K562 (cell line): ENCODE measurements at regions not wholly inside any gene's neighbourhood (a gene's known extent, or its start where the extent isn't known, plus 50 kb on each side); places are given as distances from the start of the nearest gene placed in this dataset.

Experiments
- ATAC-seq: fragments of 200-7000 bp; cut with Tn5 transposase; 3 replicates; pipeline ENCODE4 v1.9.1; 2020; ENCODE audit warnings: moderate library complexity
- BruUV-seq: library from RNA; stranded (reverse); fragments of 400-500 nt; replicated peaks from 2 replicates; lab custom pipeline; 2021; lab: Mats Ljungman, UMichigan
- CTCF ChIA-PET: fragments of 300-600 bp; formaldehyde crosslinking; extraction: SDS; loops from one replicate; lab custom pipeline; 2021; ENCODE audit warnings: low intra/inter-chr PET ratio; lab: Yijun Ruan, JAX
- POLR2A ChIA-PET: fragments of 300-600, 350-650 bp; sonication (Branson Sonifier 250); formaldehyde crosslinking; extraction: SDS; loops from one replicate; lab custom pipeline; 2021; ENCODE audit warnings: antibody characterized with exemption, inconsistent platforms; lab: Yijun Ruan, JAX
- DNase-seq, 4 experiments: peaks; one replicate each; pipeline versions ENCODE4 v3.0.0 to v3.0.0-alpha.2; 2011 to 2018; ENCODE audit warnings: low spot score in 3 of 4, mixed read lengths in 3 of 4; ENCODE audit errors: extremely low read depth in 1 of 4
- FAIRE-seq: peaks from 2 replicates; lab custom pipeline; 2011; peaks lifted over from hg19 to GRCh38; lab: Jason Lieb, UNC
- H2AFZ ChIP-seq: 2 replicates; pipeline ENCODE4 v1.6.0; 2011; ENCODE audit warnings: low read depth, low read length, control low read depth, inconsistent platforms
- H3K27ac ChIP-seq: fragments of 200-600 bp; 3 replicates; pipeline ENCODE4 v1.8.0; 2011; ENCODE audit warnings: low read depth, mild to moderate bottlenecking, control low read depth, inconsistent platforms, low read length, moderate library complexity, mixed read lengths; ENCODE audit errors: extremely low read depth
- H3K27me3 ChIP-seq, 2 experiments: fragments of 300-600 bp in 1 of 2; 2 replicates in 1 of 2; 3 replicates in 1 of 2; pipeline versions ENCODE4 v1.6.0 to v1.8.0; 2011; ENCODE audit warnings: inconsistent platforms in 2 of 2, low read length in 2 of 2, mild to moderate bottlenecking in 1 of 2, mixed read lengths in 1 of 2, moderate library complexity in 1 of 2; ENCODE audit not compliant: control insufficient read depth in 2 of 2, insufficient read depth in 2 of 2
- H3K36me3 ChIP-seq: fragments of 300-600 bp; 3 replicates; pipeline ENCODE4 v1.8.0; 2011; ENCODE audit warnings: mild to moderate bottlenecking, low read length, inconsistent platforms; ENCODE audit not compliant: control insufficient read depth, insufficient read depth
- H3K4me1 ChIP-seq, 2 experiments: fragments of 200-600 bp in 1 of 2; replicated peaks in 1 of 2; 2 replicates in 1 of 2; 3 replicates in 1 of 2; pipeline versions ENCODE4 v1.5.1 to v1.8.0; 2011; ENCODE audit warnings: inconsistent platforms in 2 of 2, low read length in 2 of 2, mild to moderate bottlenecking in 1 of 2, mixed read lengths in 1 of 2, moderate library complexity in 1 of 2; ENCODE audit not compliant: control insufficient read depth in 2 of 2, insufficient read depth in 2 of 2
- H3K4me2 ChIP-seq: 2 replicates; pipeline ENCODE4 v1.6.1; 2011; ENCODE audit warnings: low read length, control low read depth, inconsistent platforms, mixed read lengths; ENCODE audit not compliant: insufficient read depth
- H3K4me3 ChIP-seq: fragments of 200-600 bp; sonication (generic), shearing (Covaris generic); 2 replicates; pipeline ENCODE4 v1.5.1; 2016; ENCODE audit warnings: control low read depth, inconsistent platforms
- H3K79me2 ChIP-seq: fragments of 200-600 bp; 3 replicates; pipeline ENCODE4 v1.8.0; 2011; ENCODE audit warnings: low read length, inconsistent platforms; ENCODE audit not compliant: control insufficient read depth, insufficient read depth
- H3K9ac ChIP-seq, 2 experiments: 2 replicates each; pipeline versions ENCODE4 v1.6.0 to v1.6.1; 2011; ENCODE audit warnings: low read depth in 2 of 2, low read length in 2 of 2, control low read depth in 1 of 2, inconsistent platforms in 1 of 2, mild to moderate bottlenecking in 1 of 2, mixed read lengths in 1 of 2; ENCODE audit not compliant: insufficient read depth in 1 of 2
- H3K9me1 ChIP-seq: one replicate; pipeline ENCODE4 v1.6.0; 2011; ENCODE audit warnings: inconsistent platforms, mild to moderate bottlenecking, low read length, moderate library complexity; ENCODE audit not compliant: control insufficient read depth, insufficient read depth
- H3K9me3 ChIP-seq: replicated peaks from 2 replicates; pipeline ENCODE4 v1.5.1; 2011; ENCODE audit warnings: low read depth, low read length, inconsistent platforms; ENCODE audit not compliant: control insufficient read depth, insufficient read depth
- H4K20me1 ChIP-seq: replicated peaks from 2 replicates; pipeline ENCODE4 v1.6.1; 2011; ENCODE audit warnings: low read length, inconsistent platforms, mixed read lengths; ENCODE audit not compliant: control insufficient read depth, insufficient read depth
- MTA1 ChIP-seq: fragments of 450-650 bp; IDR thresholded peaks from 2 replicates; pipeline ENCODE4 v1.6.1; 2017; ENCODE audit warnings: borderline replicate concordance
- NCOR1 ChIP-seq: fragments of 450-650 bp; IDR thresholded peaks from 2 replicates; pipeline ENCODE4 v1.6.1; 2016; ENCODE audit warnings: mild to moderate bottlenecking, moderate library complexity
- RFX1 ChIP-seq: fragments of 450-650 bp; IDR thresholded peaks from 2 replicates; pipeline ENCODE4 v1.6.1; 2016; ENCODE audit warnings: mild to moderate bottlenecking, moderate library complexity
- ZBTB8A ChIP-seq: fragments of 450-650 bp; IDR thresholded peaks from 2 replicates; pipeline ENCODE4 v1.6.1; 2018; ENCODE audit warnings: mild to moderate bottlenecking, moderate library complexity; ENCODE audit not compliant: partially characterized antibody
- ZNF76 ChIP-seq: fragments of 250-450 bp; sonication (Bioruptor Pico); IDR thresholded peaks from 2 replicates; pipeline ENCODE4 v1.4.0; 2020; ENCODE audit warnings: mild to moderate bottlenecking, moderate library complexity, borderline replicate concordance
- WGBS: fragments of 100-300 bp; shearing (Covaris generic); methylation state at CpG from one replicate; pipeline ENCODE4 v1.1.6; 2016; ENCODE audit warnings: low coverage, mixed read lengths; ENCODE audit not compliant: insufficient coverage; ENCODE audit errors: missing lambda C conversion rate; 5-methylcytosine and 5-hydroxymethylcytosine counted together
- in situ Hi-C: fragments of 300-500 bp; cut with MboI; formaldehyde crosslinking; loops from 4 replicates; pipeline ENCODE4 v1.15.0; 2018; ENCODE audit warnings: inconsistent platforms, mixed read lengths
- intact Hi-C: fragments of 100-400 bp; cut with micrococcal nuclease; formaldehyde crosslinking; loops from 2 replicates; pipeline ENCODE4 v1.14.2; 2022
- TF ChIP-seq, protein P1 (sequence below): fragments of 250-450 bp; sonication (Bioruptor Pico); IDR thresholded peaks from 2 replicates; pipeline ENCODE4 v1.6.1; 2021; ENCODE audit warnings: mild to moderate bottlenecking
- TF ChIP-seq, protein P2 (sequence below): sonication (generic); IDR thresholded peaks from 2 replicates; pipeline ENCODE4 v1.6.1; 2016

DNA sequence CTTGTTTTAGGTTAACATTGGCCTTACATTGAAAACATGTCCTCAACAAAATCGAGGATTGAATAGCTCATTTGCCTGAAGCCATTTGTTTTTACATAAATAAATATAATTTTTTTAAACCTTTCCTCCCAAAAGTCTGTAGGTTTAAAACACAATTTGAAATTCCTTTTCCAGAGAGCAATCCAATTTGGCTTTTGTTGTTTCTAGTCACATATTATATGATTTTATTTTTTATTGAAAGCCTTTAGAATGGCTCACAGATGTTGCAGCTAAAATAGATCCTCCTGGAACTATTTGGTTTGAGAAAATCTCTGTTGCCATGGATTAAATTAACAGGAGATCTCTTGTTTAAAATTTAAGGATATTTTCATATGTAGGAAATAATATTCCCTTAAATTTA is 512.6 kb downstream of the KLF5 start:
- in situ Hi-C loops: no loop called here
- Histone ChIP-seq H3K9me3 (no peaks in the 10 kb centered on the region), H3K9me1 (no peaks in the 10 kb centered on the region), H3K4me3 (no peak overlapping the region), H3K4me1 (no peaks in the 10 kb centered on the region), H3K27ac (no peak overlapping the region), H3K36me3 (no peaks in the 10 kb centered on the region), H3K4me2 (no peak overlapping the region), H3K9ac (no peak overlapping the region), H3K27me3 (no peaks in the 10 kb centered on the region), H2AFZ (no peak overlapping the region), H4K20me1 (no peaks in the 10 kb centered on the region), H3K79me2 (no peaks in the 10 kb centered on the region)
- no TSS peak for BruUV-seq
- intact Hi-C loops: no loop called here
- ATAC-seq (no peak), FAIRE-seq (no peak), DNase-seq (no peak)
- POLR2A ChIA-PET: interaction anchor here (1.3 kb wide), 1 partner anchor 10 kb away, joined by 4 read pairs; no protein-coding TSS in a partner anchor
- CTCF ChIA-PET: no interaction called here
- 0% methylated on average over 1 of the region's 1 CpG for WGBS
- TF ChIP-seq, protein P1, sequence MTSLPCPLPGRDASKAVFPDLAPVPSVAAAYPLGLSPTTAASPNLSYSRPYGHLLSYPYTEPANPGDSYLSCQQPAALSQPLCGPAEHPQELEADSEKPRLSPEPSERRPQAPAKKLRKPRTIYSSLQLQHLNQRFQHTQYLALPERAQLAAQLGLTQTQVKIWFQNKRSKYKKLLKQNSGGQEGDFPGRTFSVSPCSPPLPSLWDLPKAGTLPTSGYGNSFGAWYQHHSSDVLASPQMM (CRISPR knock-in tag): no peak
- TF ChIP-seq ZBTB8A (no peak), NCOR1 (no peak), MTA1 (no peak), ZNF76 (no peak), RFX1 (no peak)
- TF ChIP-seq, protein P2, sequence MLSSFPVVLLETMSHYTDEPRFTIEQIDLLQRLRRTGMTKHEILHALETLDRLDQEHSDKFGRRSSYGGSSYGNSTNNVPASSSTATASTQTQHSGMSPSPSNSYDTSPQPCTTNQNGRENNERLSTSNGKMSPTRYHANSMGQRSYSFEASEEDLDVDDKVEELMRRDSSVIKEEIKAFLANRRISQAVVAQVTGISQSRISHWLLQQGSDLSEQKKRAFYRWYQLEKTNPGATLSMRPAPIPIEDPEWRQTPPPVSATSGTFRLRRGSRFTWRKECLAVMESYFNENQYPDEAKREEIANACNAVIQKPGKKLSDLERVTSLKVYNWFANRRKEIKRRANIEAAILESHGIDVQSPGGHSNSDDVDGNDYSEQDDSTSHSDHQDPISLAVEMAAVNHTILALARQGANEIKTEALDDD: no peak
